ENCODE measurements at regions not wholly inside any gene's neighbourhood (a gene's known extent, or its start where the extent isn't known, plus 50 kb on each side); places are given as distances from the start of the nearest gene placed in this dataset.
"Not testable (repeated sequence)": the region's sequence is repeated elsewhere in the genome, so short reads cannot be mapped to it uniquely, and the experiment has no call there.

- no peak for DNase-seq
Observed at GRCh38 chr5:117681431-117682254, 1107.0 kb upstream of the SEMA6A start.

- no peak for DNase-seq
Observed at GRCh38 chr5:117680426-117680825, 1105.8 kb upstream of the SEMA6A start.

- DNase-seq: no peak
Observed at GRCh38 chr5:117679046-117679445, 1104.4 kb upstream of the SEMA6A start.

GRCh38 chr5:117675646-117676045 lies 1101.0 kb upstream of the SEMA6A start:
- no peak for DNase-seq

GRCh38 chr5:117671551-117671950 lies 1096.9 kb upstream of the SEMA6A start:
- no peak for DNase-seq

GRCh38 chr5:117667105-117667504 lies 1092.5 kb upstream of the SEMA6A start:
- DNase-seq: no peak

- DNase-seq: no peak
Observed at GRCh38 chr5:117665121-117665520, 1090.5 kb upstream of the SEMA6A start.

- no peak for DNase-seq
Observed at GRCh38 chr5:117662361-117662760, 1087.7 kb upstream of the SEMA6A start.

GRCh38 chr5:117657541-117657940 lies 1082.9 kb upstream of the SEMA6A start:
- no peak for DNase-seq

- no peak for DNase-seq
Observed at GRCh38 chr5:117652958-117653280, 1078.3 kb upstream of the SEMA6A start.

- DNase-seq: no peak
Observed at GRCh38 chr5:117652036-117652957, 1077.7 kb upstream of the SEMA6A start.

GRCh38 chr5:117649821-117650220 lies 1075.2 kb upstream of the SEMA6A start:
- no peak for DNase-seq

- DNase-seq: no peak
Observed at GRCh38 chr5:117645400-117645799, 1070.8 kb upstream of the SEMA6A start.

GRCh38 chr5:117638581-117638980 lies 1064.0 kb upstream of the SEMA6A start:
- DNase-seq: no peak

GRCh38 chr5:117633093-117633492 lies 1058.5 kb upstream of the SEMA6A start:
- DNase-seq: no peak

- no peak for DNase-seq
Observed at GRCh38 chr5:117624201-117624600, 1049.6 kb upstream of the SEMA6A start.

GRCh38 chr5:117623042-117623805 lies 1048.6 kb upstream of the SEMA6A start:
- DNase-seq: no peak

GRCh38 chr5:117621921-117622320 lies 1047.3 kb upstream of the SEMA6A start:
- no peak for DNase-seq

- DNase-seq: no peak
Observed at GRCh38 chr5:117615226-117615625, 1040.6 kb upstream of the SEMA6A start.

- DNase-seq: no peak
Observed at GRCh38 chr5:117614408-117614807, 1039.8 kb upstream of the SEMA6A start.

- no peak for DNase-seq
Observed at GRCh38 chr5:117604845-117605244, 1030.2 kb upstream of the SEMA6A start.

GRCh38 chr5:117599811-117600210 lies 1025.2 kb upstream of the SEMA6A start:
- not testable (repeated sequence) for DNase-seq

GRCh38 chr5:117594166-117594565 lies 1019.5 kb upstream of the SEMA6A start:
- no peak for DNase-seq

Measured in T-helper 9 cell (primary cell).